Activated naive CD4-positive, alpha-beta T cell treated with anti-CD3 and anti-CD28 coated beads, Interleukin-2, amount 50 U/mL, for 72 hours (primary cell): ENCODE measurements at regions not wholly inside any gene's neighbourhood (a gene's known extent, or its start where the extent isn't known, plus 50 kb on each side); places are given as distances from the start of the nearest gene placed in this dataset.

Experiments used
- ATAC-seq, 2 donors: fragments of 150-1000 bp; cut with Tn5 transposase; 2 replicates each; pipeline ENCODE4 v1.10.0; 2021; ENCODE audit warnings: mild to moderate bottlenecking in 2 of 2, moderate library complexity in 2 of 2
- DNase-seq, 2 donors: peaks; one replicate each; pipeline ENCODE4 v3.0.0; 2021 to 2022; ENCODE audit warnings: low spot score in 2 of 2
- H3K27ac Mint-ChIP-seq, 2 donors: one replicate each; pipeline ENCODE4 v1.8.0; 2022; ENCODE audit warnings: mild to moderate bottlenecking in 2 of 2, mixed read lengths in 2 of 2
- H3K36me3 Mint-ChIP-seq, 2 donors: one replicate each; pipeline ENCODE4 v1.8.0; 2022; ENCODE audit warnings: mixed read lengths in 2 of 2
- H3K9me3 Mint-ChIP-seq, 2 donors: one replicate each; pipeline ENCODE4 v1.8.0; 2022; ENCODE audit warnings: mixed read lengths in 2 of 2

GRCh38 chr10:78284381-78284780 lies 250.7 kb downstream of the RPS24 start:
- Mint-ChIP-seq H3K36me3 (no peaks in the 10 kb centered on the region), H3K9me3 (no peaks in the 10 kb centered on the region), H3K27ac (no peak overlapping the region)
- ATAC-seq (no peak), DNase-seq (no peak)

DNA sequence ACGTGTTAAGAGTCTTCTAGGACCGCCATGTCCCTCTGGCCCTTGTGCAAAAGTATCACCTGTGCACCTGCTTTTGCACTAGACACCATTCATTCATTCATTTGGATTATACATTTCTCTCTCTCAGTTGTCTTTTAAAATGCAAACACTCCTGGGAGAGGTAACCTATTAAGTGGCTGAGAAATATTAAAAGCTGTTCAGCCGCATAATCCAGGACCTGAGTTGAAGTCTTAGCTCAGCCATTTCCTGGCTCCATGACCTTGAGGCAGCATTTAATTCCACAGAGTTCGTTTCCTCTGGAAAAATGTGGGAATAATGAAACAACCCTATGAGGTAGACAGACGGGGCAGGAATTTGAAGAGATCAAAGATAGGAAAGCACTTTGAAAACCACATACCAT lies 251.6 kb downstream of the RPS24 start:
- DNase-seq: no peak
- ATAC-seq: no peak
- no peak overlapping the region for H3K27ac Mint-ChIP-seq
- no peaks in the 10 kb centered on the region for H3K9me3 Mint-ChIP-seq
- H3K36me3 Mint-ChIP-seq: no peaks in the 10 kb centered on the region

DNA sequence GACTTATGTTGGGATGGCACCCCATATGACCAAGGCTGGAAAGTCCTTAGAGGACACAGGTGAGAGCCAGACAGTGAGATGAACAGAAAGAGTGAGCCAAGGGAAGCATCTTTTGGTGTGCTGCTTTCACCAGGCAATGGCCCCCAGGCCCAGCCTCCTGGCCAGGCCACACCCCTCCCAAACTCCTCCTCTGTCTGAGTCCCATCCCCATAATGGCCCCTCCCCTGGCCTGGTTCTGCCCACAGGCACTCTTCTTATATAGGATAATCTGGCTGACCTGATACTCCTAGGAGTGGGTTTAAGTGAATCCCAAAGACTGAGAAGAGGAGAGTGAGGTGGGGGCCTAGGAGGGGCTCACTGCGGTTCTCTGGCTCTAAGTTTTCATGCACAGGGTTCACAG lies 252.5 kb downstream of the RPS24 start:
- Mint-ChIP-seq H3K27ac (no peak overlapping the region), H3K9me3 (no peaks in the 10 kb centered on the region), H3K36me3 (no peaks in the 10 kb centered on the region)
- ATAC-seq (no peak), DNase-seq (no peak)

DNA sequence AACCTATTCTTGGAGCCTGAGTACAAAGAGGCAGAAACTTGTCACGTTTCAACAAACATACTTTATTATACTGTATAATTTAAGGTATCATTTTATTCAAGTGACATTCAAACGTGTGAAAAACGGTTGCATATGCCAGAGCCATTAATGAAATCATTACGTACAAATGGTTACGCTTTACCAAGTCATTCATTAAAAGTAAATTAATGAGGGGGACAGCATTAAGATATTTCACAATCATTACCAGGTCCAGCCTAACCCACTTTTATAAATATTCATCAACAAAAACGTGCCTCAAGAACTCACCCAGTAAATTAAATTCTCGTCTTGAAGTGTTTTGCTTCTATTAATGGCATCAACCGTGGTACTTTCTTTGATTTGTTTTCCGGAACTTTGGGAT lies 253.0 kb downstream of the RPS24 start:
- no peaks in the 10 kb centered on the region for H3K36me3 Mint-ChIP-seq
- no peaks in the 10 kb centered on the region for H3K9me3 Mint-ChIP-seq
- H3K27ac Mint-ChIP-seq: no peak overlapping the region
- no peak for DNase-seq
- ATAC-seq: no peak

DNA sequence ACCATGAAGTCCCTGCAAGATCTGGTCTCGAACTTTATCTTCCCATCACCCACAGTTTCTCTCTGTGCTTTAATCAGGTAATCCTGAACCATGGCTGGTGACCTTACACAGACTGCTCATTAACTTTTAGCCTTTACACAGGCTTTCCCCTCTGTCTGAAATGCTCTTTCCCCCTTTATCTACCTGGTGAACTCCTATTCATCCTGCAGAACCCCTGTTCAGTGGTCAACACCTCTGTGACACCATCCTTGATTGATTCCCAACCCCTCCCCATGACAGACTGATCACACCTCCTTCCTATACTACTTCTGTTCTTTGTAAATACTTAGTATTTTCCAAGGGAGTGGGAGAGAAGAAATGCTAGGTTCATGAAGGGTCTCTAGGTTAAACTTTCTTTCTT lies 254.0 kb downstream of the RPS24 start:
- H3K36me3 Mint-ChIP-seq: no peaks in the 10 kb centered on the region
- H3K9me3 Mint-ChIP-seq: no peaks in the 10 kb centered on the region
- no peak for DNase-seq
- no peak for ATAC-seq
- H3K27ac Mint-ChIP-seq: peak overlapping the region in 1 of 2 donors; percentile 52

- H3K36me3 Mint-ChIP-seq: no peaks in the 10 kb centered on the region
- H3K27ac Mint-ChIP-seq: no peak overlapping the region
- no peaks in the 10 kb centered on the region for H3K9me3 Mint-ChIP-seq
- DNase-seq (no peak), ATAC-seq (no peak)
Observed at GRCh38 chr10:78288663-78289062, 255.0 kb downstream of the RPS24 start.

- no peak overlapping the region for H3K27ac Mint-ChIP-seq
- DNase-seq (no peak), ATAC-seq (no peak)
- no peaks in the 10 kb centered on the region for H3K36me3 Mint-ChIP-seq
- H3K9me3 Mint-ChIP-seq: no peaks in the 10 kb centered on the region
Observed at GRCh38 chr10:78290131-78290750, 256.6 kb downstream of the RPS24 start.

GRCh38 chr10:78291722-78292121 lies 258.1 kb downstream of the RPS24 start:
- Mint-ChIP-seq H3K9me3 (no peaks in the 10 kb centered on the region), H3K36me3 (no peaks in the 10 kb centered on the region), H3K27ac (no peak overlapping the region)
- no peak for ATAC-seq
- DNase-seq: no peak

DNA sequence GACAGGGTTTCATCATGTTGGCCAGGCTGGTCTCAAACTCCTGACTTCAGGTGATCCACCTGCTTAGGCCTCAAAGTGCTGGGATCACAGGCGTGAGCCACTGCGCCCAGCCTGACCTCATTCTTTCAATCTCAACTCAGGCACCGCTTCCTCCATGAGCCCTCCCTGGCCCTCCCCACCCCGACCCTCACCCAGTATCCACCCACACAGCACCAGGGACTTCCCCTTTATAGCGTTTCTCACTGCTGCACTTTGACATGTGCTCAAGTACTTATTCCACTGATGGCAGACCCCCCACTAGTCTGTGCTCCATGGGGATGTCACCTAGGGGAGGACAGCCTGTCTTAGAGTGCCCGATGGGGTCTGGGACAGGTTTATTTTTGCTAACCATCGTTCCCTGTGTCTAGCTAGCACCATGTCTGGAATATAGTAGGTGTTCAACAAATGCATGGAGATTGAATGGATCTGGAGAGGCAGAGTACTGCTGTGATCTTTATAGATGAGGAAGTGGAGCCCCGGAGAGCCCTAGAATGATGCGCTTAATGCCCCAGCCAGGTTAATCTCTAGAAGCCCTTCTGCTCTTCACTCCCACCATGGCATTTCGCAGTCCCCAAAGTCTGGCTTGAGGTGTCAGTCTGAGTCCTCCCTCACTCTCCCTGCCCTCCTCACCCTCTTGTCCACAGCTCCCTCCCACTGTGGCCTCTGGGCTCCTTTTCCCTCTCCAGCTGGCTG lies 258.8 kb downstream of the RPS24 start:
- H3K9me3 Mint-ChIP-seq: no peaks in the 10 kb centered on the region
- H3K27ac Mint-ChIP-seq: no peak overlapping the region
- DNase-seq (no peak), ATAC-seq (no peak)
- no peaks in the 10 kb centered on the region for H3K36me3 Mint-ChIP-seq

DNA sequence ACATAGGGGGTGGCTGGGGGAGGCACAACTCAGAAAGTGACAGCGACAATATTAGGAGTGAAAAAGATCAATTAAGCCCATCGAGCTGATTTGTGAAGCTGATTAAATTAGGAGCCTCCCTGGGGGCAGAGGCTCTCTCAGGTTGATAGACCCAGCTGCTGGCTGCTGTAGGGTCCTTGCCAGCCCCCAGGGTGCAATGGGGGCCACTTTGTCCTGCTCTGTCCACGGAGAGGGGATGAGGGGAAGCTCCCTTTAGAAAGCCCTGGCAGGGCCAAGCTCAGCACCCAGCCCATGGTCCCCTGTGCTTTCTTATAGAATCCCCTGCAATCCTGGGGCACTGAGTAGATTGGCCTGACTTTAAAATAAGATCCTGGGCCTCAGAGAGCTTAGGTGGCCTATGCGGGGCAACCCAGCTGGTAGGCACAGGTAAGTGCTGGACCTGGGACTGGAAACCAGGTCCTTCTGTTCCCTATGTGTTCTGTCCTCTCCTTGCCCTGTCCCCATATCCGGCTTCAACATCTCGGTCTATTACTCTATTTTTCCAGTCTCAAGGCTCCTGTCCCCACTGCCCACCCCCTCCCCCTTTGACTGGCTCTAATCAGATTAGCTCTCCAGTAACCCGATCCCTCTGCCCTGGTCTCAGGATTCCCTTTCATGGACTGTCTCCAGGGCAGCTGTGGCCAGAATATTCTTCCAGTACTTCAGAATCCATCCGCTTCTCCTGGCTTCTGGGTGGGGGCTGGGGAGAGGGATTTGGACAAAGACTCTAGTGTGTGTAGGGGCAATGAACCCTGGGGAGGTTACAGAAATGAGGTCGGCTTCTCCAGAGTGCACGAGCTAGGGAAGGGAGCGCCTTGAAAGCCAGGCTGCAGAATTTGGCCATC lies 259.6 kb downstream of the RPS24 start:
- no peak overlapping the region for H3K27ac Mint-ChIP-seq
- no peaks in the 10 kb centered on the region for H3K9me3 Mint-ChIP-seq
- ATAC-seq: no peak
- H3K36me3 Mint-ChIP-seq: no peaks in the 10 kb centered on the region
- DNase-seq: no peak

- ATAC-seq (no peak), DNase-seq (no peak)
- H3K36me3 Mint-ChIP-seq: peaks cover 4 to 6% of the 10 kb centered on the region in 2 donors
- H3K27ac Mint-ChIP-seq: no peak overlapping the region
- peaks cover 0 to 5% of the 10 kb centered on the region in 2 donors for H3K9me3 Mint-ChIP-seq
Observed at GRCh38 chr10:78295242-78295641, 261.6 kb downstream of the RPS24 start.

DNA sequence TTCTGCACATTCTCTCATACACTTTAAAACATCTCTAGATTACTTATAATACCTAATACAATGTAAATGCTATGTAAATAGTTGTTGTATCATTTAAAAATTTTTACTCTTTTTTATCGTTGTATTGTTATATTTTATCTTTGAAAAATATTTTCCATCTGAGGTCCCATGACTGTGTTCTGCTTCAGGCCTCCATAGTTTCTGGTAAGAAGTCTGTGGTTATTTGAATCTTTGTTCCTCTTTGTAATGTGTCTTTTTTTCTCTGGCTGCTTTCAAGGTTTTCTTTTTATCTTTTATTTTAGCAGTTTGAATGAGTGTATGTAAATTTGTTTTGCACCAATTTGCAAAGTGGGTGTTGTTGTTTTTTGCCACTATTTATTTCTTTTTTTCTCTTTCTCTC lies 263.1 kb downstream of the RPS24 start:
- Mint-ChIP-seq H3K36me3 (peaks cover 6 to 9% of the 10 kb centered on the region in 2 donors), H3K9me3 (peaks cover 0 to 11% of the 10 kb centered on the region in 2 donors), H3K27ac (no peak overlapping the region)
- no peak for DNase-seq
- no peak for ATAC-seq

- no peak for ATAC-seq
- Mint-ChIP-seq H3K36me3 (peaks cover 6 to 9% of the 10 kb centered on the region in 2 donors), H3K27ac (no peak overlapping the region), H3K9me3 (peaks cover 0 to 11% of the 10 kb centered on the region in 2 donors)
- no peak for DNase-seq
Observed at GRCh38 chr10:78297997-78298396, 264.3 kb downstream of the RPS24 start.

DNA sequence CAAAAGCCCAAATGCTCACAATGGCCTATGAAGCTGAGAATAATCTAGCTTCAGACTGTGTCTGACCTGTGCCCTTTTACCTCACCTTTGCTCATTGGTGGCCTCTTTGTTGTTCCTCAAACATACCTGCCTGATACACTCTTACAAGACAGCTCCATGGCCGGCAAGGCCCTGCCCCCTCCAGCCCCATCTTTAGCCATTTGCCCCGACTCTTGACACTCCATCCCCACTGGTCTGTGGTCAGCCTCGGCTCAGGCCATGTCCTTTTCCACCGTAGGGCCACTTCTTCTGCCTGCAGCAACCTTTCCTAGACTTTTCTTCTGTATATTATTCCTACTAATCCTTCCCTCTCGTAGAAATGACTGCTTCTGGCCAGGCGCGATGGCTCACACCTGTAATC lies 265.2 kb downstream of the RPS24 start:
- H3K27ac Mint-ChIP-seq: peak overlapping the region in 1 of 2 donors; percentile 8
- peaks cover 0 to 11% of the 10 kb centered on the region in 2 donors for H3K9me3 Mint-ChIP-seq
- ATAC-seq (no peak), DNase-seq (peak in 1 of 2 donors; percentile 14)
- peaks cover 6 to 9% of the 10 kb centered on the region in 2 donors for H3K36me3 Mint-ChIP-seq

GRCh38 chr10:78299851-78300468 lies 266.3 kb downstream of the RPS24 start:
- H3K27ac Mint-ChIP-seq: no peak overlapping the region

GRCh38 chr10:78300526-78300925 lies 266.9 kb downstream of the RPS24 start:
- no peak for ATAC-seq
- peaks cover 6 to 9% of the 10 kb centered on the region in 2 donors for H3K36me3 Mint-ChIP-seq

More at GRCh38 chr10:78299851-78300468, 266.3 kb downstream of the RPS24 start:
- Mint-ChIP-seq H3K9me3 (peaks cover 0 to 11% of the 10 kb centered on the region in 2 donors), H3K36me3 (peaks cover 6 to 9% of the 10 kb centered on the region in 2 donors)
- peak; percentile 16 to 23 for DNase-seq
- no peak for ATAC-seq

DNA sequence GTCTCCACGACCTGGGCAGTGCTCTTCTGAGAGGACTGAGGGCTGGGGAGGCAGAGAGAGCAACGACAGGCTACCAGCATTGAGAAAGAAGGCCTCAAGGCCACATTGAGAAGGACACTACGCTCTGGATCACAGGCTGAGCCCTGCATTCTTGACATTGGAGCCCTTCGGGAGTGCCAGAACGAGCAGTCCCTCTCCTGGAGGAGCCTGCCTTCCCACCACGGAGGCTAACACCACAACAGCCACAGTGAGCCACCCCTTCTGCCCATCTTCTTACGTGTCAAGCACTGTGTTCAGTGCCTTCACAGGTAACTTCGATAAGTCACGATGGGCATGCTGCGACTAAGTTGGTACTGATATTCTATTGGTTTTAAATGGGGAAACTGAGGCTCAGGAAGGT lies 267.8 kb downstream of the RPS24 start:
- H3K27ac Mint-ChIP-seq: no peak overlapping the region
- ATAC-seq (no peak), DNase-seq (peak in 1 of 2 donors; percentile 51)
- peaks cover 6 to 9% of the 10 kb centered on the region in 2 donors for H3K36me3 Mint-ChIP-seq
- peaks cover 0 to 11% of the 10 kb centered on the region in 2 donors for H3K9me3 Mint-ChIP-seq

More at GRCh38 chr10:78300526-78300925, 266.9 kb downstream of the RPS24 start:
- peaks cover 0 to 11% of the 10 kb centered on the region in 2 donors for H3K9me3 Mint-ChIP-seq
- DNase-seq: peak in 1 of 2 donors; percentile 44
- no peak overlapping the region for H3K27ac Mint-ChIP-seq
